ENCODE measurements at regions not wholly inside any gene's neighbourhood (a gene's known extent, or its start where the extent isn't known, plus 50 kb on each side); places are given as distances from the start of the nearest gene placed in this dataset.

DNA sequence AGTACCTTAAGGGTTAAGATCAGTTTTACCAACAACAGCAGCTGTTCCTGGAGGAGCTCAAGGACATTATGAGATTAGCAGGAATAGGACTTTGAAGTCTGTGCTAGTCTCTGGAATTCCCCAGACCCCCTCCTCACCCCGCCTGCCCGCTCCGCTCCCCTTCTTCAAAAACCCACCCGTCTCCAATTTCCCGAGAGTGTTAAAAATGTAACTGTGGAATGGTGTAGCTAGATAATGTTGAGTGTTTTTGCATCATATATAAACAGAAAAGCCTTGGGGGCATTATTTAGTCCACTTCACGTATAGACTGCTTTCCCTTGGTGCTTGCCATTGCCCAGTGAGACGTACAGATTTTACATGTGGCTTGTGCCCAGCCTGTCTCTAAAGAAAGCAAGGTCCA, 65.0 kb upstream of the SEMA6D start:
- TF ChIP-seq TCF12 (IDR thresholded peaks at IDR 0.05; ENCODE audit: low read depth) (no peak), TAF1 (IDR thresholded peaks at IDR 0.05; ENCODE audit: low read depth) (no peak)
- TF ChIP-seq, protein P1, sequence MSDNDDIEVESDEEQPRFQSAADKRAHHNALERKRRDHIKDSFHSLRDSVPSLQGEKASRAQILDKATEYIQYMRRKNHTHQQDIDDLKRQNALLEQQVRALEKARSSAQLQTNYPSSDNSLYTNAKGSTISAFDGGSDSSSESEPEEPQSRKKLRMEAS (IDR thresholded peaks at IDR 0.05) = no peak
- TF ChIP-seq, protein P2, sequence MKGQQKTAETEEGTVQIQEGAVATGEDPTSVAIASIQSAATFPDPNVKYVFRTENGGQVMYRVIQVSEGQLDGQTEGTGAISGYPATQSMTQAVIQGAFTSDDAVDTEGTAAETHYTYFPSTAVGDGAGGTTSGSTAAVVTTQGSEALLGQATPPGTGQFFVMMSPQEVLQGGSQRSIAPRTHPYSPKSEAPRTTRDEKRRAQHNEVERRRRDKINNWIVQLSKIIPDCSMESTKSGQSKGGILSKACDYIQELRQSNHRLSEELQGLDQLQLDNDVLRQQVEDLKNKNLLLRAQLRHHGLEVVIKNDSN (IDR thresholded peaks at IDR 0.05) = no peak
